SK-N-SH (cell line): ENCODE measurements at regions not wholly inside any gene's neighbourhood (a gene's known extent, or its start where the extent isn't known, plus 50 kb on each side); places are given as distances from the start of the nearest gene placed in this dataset.

Experiments
- CTCF ChIA-PET: fragments of 300-600, 350-600 bp; formaldehyde crosslinking; extraction: SDS; loops from one replicate; lab custom pipeline; 2021; lab: Yijun Ruan, JAX
- POLR2A ChIA-PET: fragments of 350-600 bp; sonication (Branson Sonifier 250); formaldehyde crosslinking; extraction: SDS; loops from one replicate; lab custom pipeline; 2020; ENCODE audit warnings: antibody characterized with exemption, inconsistent platforms; lab: Yijun Ruan, JAX
- DNase-seq: peaks from one replicate; pipeline ENCODE4 v3.0.0; 2012
- H2AFZ ChIP-seq: fragments of 200-600 bp; sonication (generic); 2 replicates; pipeline ENCODE4 v1.8.1; 2016; ENCODE audit warnings: antibody characterized with exemption, mild to moderate bottlenecking, low read depth
- H3F3A ChIP-seq: fragments of 200-600 bp; sonication (generic); replicated peaks from 2 replicates; pipeline ENCODE3; 2016; ENCODE audit warnings: antibody characterized with exemption, mild to moderate bottlenecking; ENCODE audit not compliant: insufficient read depth
- H3K27ac ChIP-seq, 2 experiments: fragments of 200-500 bp in 1 of 2; fragments of 200-600 bp in 1 of 2; sonication (Bioruptor generic) in 1 of 2; sonication (generic), shearing (Covaris generic) in 1 of 2; 2 replicates each; pipeline versions ENCODE4 v1.5.1 to v1.6.1; 2014 to 2016; ENCODE audit warnings: low read depth in 2 of 2, inconsistent platforms in 1 of 2, low read length in 1 of 2, mild to moderate bottlenecking in 1 of 2, mixed read lengths in 1 of 2
- H3K27me3 ChIP-seq: fragments of 200-600 bp; sonication (generic), shearing (Covaris generic); 2 replicates; pipeline ENCODE4 v1.6.1; 2016; ENCODE audit warnings: mixed run types; ENCODE audit not compliant: insufficient read depth
- H3K36me3 ChIP-seq, 2 experiments: fragments of 200-500 bp in 1 of 2; fragments of 200-600 bp in 1 of 2; sonication (Bioruptor generic) in 1 of 2; sonication (generic) in 1 of 2; replicated peaks in 1 of 2; 2 replicates each; pipeline versions ENCODE3 to v1.5.1; 2014 to 2016; ENCODE audit warnings: low read length in 1 of 2, mild to moderate bottlenecking in 1 of 2; ENCODE audit not compliant: insufficient read depth in 2 of 2, control insufficient read depth in 1 of 2
- H3K4me1 ChIP-seq, 2 experiments: fragments of 200-500 bp in 1 of 2; fragments of 200-600 bp in 1 of 2; sonication (Bioruptor generic) in 1 of 2; sonication (generic), shearing (Covaris generic) in 1 of 2; 2 replicates each; pipeline versions ENCODE4 v1.5.1 to v1.6.1; 2014 to 2016; ENCODE audit warnings: low read depth in 1 of 2, low read length in 1 of 2, mixed run types in 1 of 2; ENCODE audit not compliant: insufficient read depth in 2 of 2, control insufficient read depth in 1 of 2
- H3K4me2 ChIP-seq: fragments of 200-600 bp; sonication (generic), shearing (Covaris generic); 2 replicates; pipeline ENCODE4 v1.6.1; 2017; ENCODE audit warnings: mixed run types
- H3K4me3 ChIP-seq, 2 experiments: fragments of 200-500 bp in 1 of 2; fragments of 200-600 bp in 1 of 2; sonication (Bioruptor generic) in 1 of 2; sonication (generic), shearing (Covaris generic) in 1 of 2; 2 replicates each; pipeline versions ENCODE4 v1.5.1 to v1.8.1; 2014 to 2016; ENCODE audit warnings: low read depth in 2 of 2, inconsistent platforms in 1 of 2, low read length in 1 of 2, mild to moderate bottlenecking in 1 of 2, mixed read lengths in 1 of 2, moderate library complexity in 1 of 2
- H3K79me2 ChIP-seq: fragments of 200-600 bp; sonication (generic); 2 replicates; pipeline ENCODE4 v1.8.1; 2017; ENCODE audit warnings: mild to moderate bottlenecking; ENCODE audit not compliant: insufficient read depth
- H3K9ac ChIP-seq: fragments of 200-600 bp; sonication (generic); 2 replicates; pipeline ENCODE4 v1.6.1; 2017; ENCODE audit warnings: mixed run types
- H3K9me2 ChIP-seq: fragments of 200-600 bp; sonication (generic); 2 replicates; pipeline ENCODE4 v1.6.1; 2017; ENCODE audit warnings: mixed run types
- H3K9me3 ChIP-seq: fragments of 200-600 bp; sonication (generic); 2 replicates; pipeline ENCODE4 v1.6.1; 2017; ENCODE audit warnings: mixed run types, mild to moderate bottlenecking, moderate library complexity
- H4K20me1 ChIP-seq: fragments of 200-600 bp; sonication (generic); 2 replicates; pipeline ENCODE4 v1.6.1; 2017; ENCODE audit warnings: mild to moderate bottlenecking, mixed run types; ENCODE audit not compliant: insufficient read depth
- ELF1 ChIP-seq: IDR thresholded peaks from 2 replicates; pipeline ENCODE4 v1.4.0; 2012
- EZH2phosphoT487 ChIP-seq: fragments of 200-600 bp; sonication (generic); IDR thresholded peaks from 2 replicates; pipeline ENCODE4 v1.6.1; 2017; ENCODE audit warnings: low read depth, mixed run types, mild to moderate bottlenecking, antibody characterized with exemption, moderate library complexity, borderline replicate concordance
- FOXM1 ChIP-seq: IDR thresholded peaks from 2 replicates; pipeline ENCODE4 v1.4.0; 2012; ENCODE audit warnings: low read depth, mild to moderate bottlenecking
- GABPA ChIP-seq: IDR thresholded peaks from 2 replicates; pipeline ENCODE4 v1.4.0; 2012; ENCODE audit warnings: low read depth, mild to moderate bottlenecking
- GATA2 ChIP-seq: sonication (generic); formaldehyde crosslinking; IDR thresholded peaks from 2 replicates; pipeline ENCODE4 v1.5.0; 2020; ENCODE audit warnings: mild to moderate bottlenecking, missing genetic modification reagents
- MEF2A ChIP-seq: IDR thresholded peaks from 2 replicates; pipeline ENCODE4 v1.4.0; 2012; ENCODE audit warnings: low read depth, borderline replicate concordance
- MXI1 ChIP-seq: IDR thresholded peaks from 2 replicates; pipeline ENCODE4 v1.6.1; 2012; ENCODE audit warnings: mild to moderate bottlenecking, low read depth, low read length, improper control_type of control experiment
- NFIC ChIP-seq: IDR thresholded peaks from 2 replicates; pipeline ENCODE4 v1.4.0; 2012; ENCODE audit warnings: borderline replicate concordance
- RXRA ChIP-seq: IDR thresholded peaks from 2 replicates; pipeline ENCODE4 v1.4.0; 2012; ENCODE audit warnings: low read depth, mild to moderate bottlenecking, borderline replicate concordance
- SIN3A ChIP-seq: IDR thresholded peaks from 2 replicates; pipeline ENCODE4 v1.6.1; 2012; ENCODE audit warnings: low read depth, mild to moderate bottlenecking, low read length, moderate library complexity, borderline replicate concordance
- SMC3 ChIP-seq: IDR thresholded peaks from 2 replicates; pipeline ENCODE4 v1.6.1; 2012; ENCODE audit warnings: low read depth, low read length, improper control_type of control experiment
- TCF12 ChIP-seq: IDR thresholded peaks from 2 replicates; pipeline ENCODE4 v1.4.0; 2012
- WGBS: methylation state at CpG from one replicate; pipeline ENCODE4 v1.1.6; 2017; ENCODE audit warnings: low lambda C conversion rate; 5-methylcytosine and 5-hydroxymethylcytosine counted together
- TF ChIP-seq, protein P1 (sequence below): IDR thresholded peaks from 2 replicates; pipeline ENCODE4 v1.4.0; 2012; ENCODE audit warnings: low read depth
- TF ChIP-seq, protein P2 (sequence below): fragments of 150-350 bp; IDR thresholded peaks from 2 replicates; pipeline ENCODE4 v1.6.1; 2016; ENCODE audit warnings: mild to moderate bottlenecking, low read depth, low read length
- TF ChIP-seq, protein P3 (sequence below): IDR thresholded peaks from 2 replicates; pipeline ENCODE4 v1.6.1; 2012; ENCODE audit warnings: mild to moderate bottlenecking, low read depth, low read length, moderate library complexity

DNA sequence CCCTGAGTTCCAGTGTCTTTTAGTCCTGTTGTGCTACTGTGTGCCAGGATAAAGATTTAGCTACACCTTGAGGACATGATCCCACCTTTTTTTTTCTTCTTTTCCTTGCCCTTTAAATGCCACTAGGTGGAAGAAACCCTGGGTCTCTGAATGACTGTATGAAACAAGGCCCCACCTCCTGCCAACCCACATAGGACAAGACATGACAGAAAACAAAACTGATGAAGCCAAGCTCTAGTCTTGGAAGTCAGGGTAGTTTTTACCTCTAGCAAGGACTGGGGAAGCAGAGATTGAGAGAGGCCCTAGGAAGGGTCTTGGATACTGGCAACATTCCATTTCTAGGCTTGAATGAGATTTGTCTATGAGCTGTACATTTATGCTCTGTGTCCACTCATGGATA, 410.7 kb downstream of the MIAT start:
- no peaks in the 10 kb centered on the region for H3K9me3 ChIP-seq
- peaks cover 0 to 6% of the 10 kb centered on the region in 2 experiments; a peak in 1 of 4 replicates for H3K4me1 ChIP-seq
- no peaks in the 10 kb centered on the region for H3K36me3 ChIP-seq
- TF ChIP-seq EZH2phosphoT487 (no peak), NFIC (no peak), SIN3A (no peak), FOXM1 (no peak)
- H3K9ac ChIP-seq = no peak overlapping the region
- no peaks in the 10 kb centered on the region for H4K20me1 ChIP-seq
- no peaks in the 10 kb centered on the region for H3K9me2 ChIP-seq
- no peaks in the 10 kb centered on the region for H3F3A ChIP-seq
- H2AFZ ChIP-seq = no peak overlapping the region
- no peak overlapping the region for H3K4me2 ChIP-seq
- no peak overlapping the region for H3K4me3 ChIP-seq
- no peak overlapping the region for H3K27ac ChIP-seq
- peaks cover 4% of the 10 kb centered on the region; the same call in 1 of the 2 replicates for H3K27me3 ChIP-seq
- CTCF ChIA-PET = interaction anchor here (1.5 kb wide), 1 partner anchor 13 kb away, joined by 3 read pairs; no protein-coding TSS in a partner anchor
- DNase-seq = no peak
- no peaks in the 10 kb centered on the region for H3K79me2 ChIP-seq
- POLR2A ChIA-PET = no interaction called here

DNA sequence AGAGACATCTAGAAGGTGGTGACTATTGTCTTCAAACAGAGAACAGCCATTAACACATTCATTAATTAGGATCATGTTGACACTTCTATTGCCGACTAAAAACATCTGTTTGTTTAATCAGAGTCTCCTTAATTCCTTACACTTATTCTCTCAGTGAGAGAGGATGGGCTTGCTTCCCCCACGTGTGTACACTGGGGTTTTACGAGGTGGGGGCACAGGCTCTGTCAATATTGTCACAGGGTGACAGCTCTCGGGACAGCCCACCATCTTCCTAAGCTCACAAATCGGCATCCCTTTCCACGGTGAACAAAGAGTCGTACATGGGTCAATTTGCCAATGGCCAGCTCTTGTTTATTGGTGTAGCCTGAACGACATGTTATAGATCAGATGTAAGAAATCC, 413.2 kb downstream of the MIAT start:
- H3K27me3 ChIP-seq = peaks cover 4% of the 10 kb centered on the region; the same call in 1 of the 2 replicates
- H4K20me1 ChIP-seq = no peaks in the 10 kb centered on the region
- H3F3A ChIP-seq = no peaks in the 10 kb centered on the region
- WGBS = 60% methylated on average over 8 of the region's 8 CpGs
- H3K4me3 ChIP-seq = no peak overlapping the region
- CTCF ChIA-PET = no interaction called here
- no peaks in the 10 kb centered on the region for H3K9me2 ChIP-seq
- H3K79me2 ChIP-seq = no peaks in the 10 kb centered on the region
- no peak overlapping the region for H3K4me2 ChIP-seq
- no peaks in the 10 kb centered on the region for H3K4me1 ChIP-seq
- no peaks in the 10 kb centered on the region for H3K9me3 ChIP-seq
- H3K9ac ChIP-seq = no peak overlapping the region
- no peaks in the 10 kb centered on the region for H3K36me3 ChIP-seq
- TF ChIP-seq, protein P1, sequence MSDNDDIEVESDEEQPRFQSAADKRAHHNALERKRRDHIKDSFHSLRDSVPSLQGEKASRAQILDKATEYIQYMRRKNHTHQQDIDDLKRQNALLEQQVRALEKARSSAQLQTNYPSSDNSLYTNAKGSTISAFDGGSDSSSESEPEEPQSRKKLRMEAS = no peak
- TF ChIP-seq SMC3 (no peak), TCF12 (no peak), GATA2 (CRISPR knock-in tag) (no peak), MXI1 (no peak), GABPA (no peak), MEF2A (no peak), RXRA (no peak), ELF1 (no peak)
- TF ChIP-seq, protein P2, sequence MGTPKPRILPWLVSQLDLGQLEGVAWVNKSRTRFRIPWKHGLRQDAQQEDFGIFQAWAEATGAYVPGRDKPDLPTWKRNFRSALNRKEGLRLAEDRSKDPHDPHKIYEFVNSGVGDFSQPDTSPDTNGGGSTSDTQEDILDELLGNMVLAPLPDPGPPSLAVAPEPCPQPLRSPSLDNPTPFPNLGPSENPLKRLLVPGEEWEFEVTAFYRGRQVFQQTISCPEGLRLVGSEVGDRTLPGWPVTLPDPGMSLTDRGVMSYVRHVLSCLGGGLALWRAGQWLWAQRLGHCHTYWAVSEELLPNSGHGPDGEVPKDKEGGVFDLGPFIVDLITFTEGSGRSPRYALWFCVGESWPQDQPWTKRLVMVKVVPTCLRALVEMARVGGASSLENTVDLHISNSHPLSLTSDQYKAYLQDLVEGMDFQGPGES = no peak
- TF ChIP-seq, protein P3, sequence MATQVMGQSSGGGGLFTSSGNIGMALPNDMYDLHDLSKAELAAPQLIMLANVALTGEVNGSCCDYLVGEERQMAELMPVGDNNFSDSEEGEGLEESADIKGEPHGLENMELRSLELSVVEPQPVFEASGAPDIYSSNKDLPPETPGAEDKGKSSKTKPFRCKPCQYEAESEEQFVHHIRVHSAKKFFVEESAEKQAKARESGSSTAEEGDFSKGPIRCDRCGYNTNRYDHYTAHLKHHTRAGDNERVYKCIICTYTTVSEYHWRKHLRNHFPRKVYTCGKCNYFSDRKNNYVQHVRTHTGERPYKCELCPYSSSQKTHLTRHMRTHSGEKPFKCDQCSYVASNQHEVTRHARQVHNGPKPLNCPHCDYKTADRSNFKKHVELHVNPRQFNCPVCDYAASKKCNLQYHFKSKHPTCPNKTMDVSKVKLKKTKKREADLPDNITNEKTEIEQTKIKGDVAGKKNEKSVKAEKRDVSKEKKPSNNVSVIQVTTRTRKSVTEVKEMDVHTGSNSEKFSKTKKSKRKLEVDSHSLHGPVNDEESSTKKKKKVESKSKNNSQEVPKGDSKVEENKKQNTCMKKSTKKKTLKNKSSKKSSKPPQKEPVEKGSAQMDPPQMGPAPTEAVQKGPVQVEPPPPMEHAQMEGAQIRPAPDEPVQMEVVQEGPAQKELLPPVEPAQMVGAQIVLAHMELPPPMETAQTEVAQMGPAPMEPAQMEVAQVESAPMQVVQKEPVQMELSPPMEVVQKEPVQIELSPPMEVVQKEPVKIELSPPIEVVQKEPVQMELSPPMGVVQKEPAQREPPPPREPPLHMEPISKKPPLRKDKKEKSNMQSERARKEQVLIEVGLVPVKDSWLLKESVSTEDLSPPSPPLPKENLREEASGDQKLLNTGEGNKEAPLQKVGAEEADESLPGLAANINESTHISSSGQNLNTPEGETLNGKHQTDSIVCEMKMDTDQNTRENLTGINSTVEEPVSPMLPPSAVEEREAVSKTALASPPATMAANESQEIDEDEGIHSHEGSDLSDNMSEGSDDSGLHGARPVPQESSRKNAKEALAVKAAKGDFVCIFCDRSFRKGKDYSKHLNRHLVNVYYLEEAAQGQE = no peak
- no peak overlapping the region for H3K27ac ChIP-seq
- POLR2A ChIA-PET = no interaction called here
- DNase-seq = no peak
- H2AFZ ChIP-seq = no peak overlapping the region
